Trophoblast cell (in vitro differentiated cells and primary cell): ENCODE measurements at regions not wholly inside any gene's neighbourhood (a gene's known extent, or its start where the extent isn't known, plus 50 kb on each side); places are given as distances from the start of the nearest gene placed in this dataset.

Source experiments
- DNase-seq, 2 donors: peaks; one replicate each; pipeline ENCODE4 v3.0.0-alpha.2; 2016
- H2AFZ ChIP-seq: 2 replicates; pipeline ENCODE4 v1.6.1; 2013; ENCODE audit warnings: low read length, moderate library complexity, mild to moderate bottlenecking; ENCODE audit not compliant: insufficient read depth, poor library complexity
- H2AK5ac ChIP-seq: 2 replicates; pipeline ENCODE4 v1.6.1; 2013; ENCODE audit warnings: mild to moderate bottlenecking, low read length
- H2BK120ac ChIP-seq: 2 replicates; pipeline ENCODE4 v1.6.1; 2013; ENCODE audit warnings: low read length, mild to moderate bottlenecking, moderate library complexity; ENCODE audit not compliant: insufficient read depth, poor library complexity
- H2BK12ac ChIP-seq: 2 replicates; pipeline ENCODE4 v1.6.1; 2013; ENCODE audit warnings: mild to moderate bottlenecking, low read length, moderate library complexity
- H2BK5ac ChIP-seq: 2 replicates; pipeline ENCODE4 v1.6.1; 2013; ENCODE audit warnings: low read length, low read depth, moderate library complexity, mild to moderate bottlenecking; ENCODE audit not compliant: poor library complexity
- H3K14ac ChIP-seq: 2 replicates; pipeline ENCODE4 v1.6.1; 2013; ENCODE audit warnings: mild to moderate bottlenecking, low read length
- H3K18ac ChIP-seq: 2 replicates; pipeline ENCODE4 v1.6.1; 2013; ENCODE audit warnings: mild to moderate bottlenecking, low read length
- H3K23ac ChIP-seq: 2 replicates; pipeline ENCODE4 v1.6.1; 2013; ENCODE audit warnings: low read length
- H3K27ac ChIP-seq: 2 replicates; pipeline ENCODE4 v1.5.1; 2013; ENCODE audit warnings: low read depth, mild to moderate bottlenecking, inconsistent platforms, low read length, moderate library complexity
- H3K27me3 ChIP-seq: 2 replicates; pipeline ENCODE4 v1.6.1; 2013; ENCODE audit warnings: inconsistent platforms, mild to moderate bottlenecking, low read length, moderate library complexity; ENCODE audit not compliant: insufficient read depth
- H3K36me3 ChIP-seq, 2 experiments: 1 replicate in 1 of 2; 2 replicates in 1 of 2; pipeline ENCODE4 v1.6.1; 2013; ENCODE audit warnings: low read length in 2 of 2, mild to moderate bottlenecking in 2 of 2, moderate library complexity in 1 of 2; ENCODE audit not compliant: insufficient read depth in 2 of 2, control insufficient read depth in 1 of 2
- H3K4ac ChIP-seq: 2 replicates; pipeline ENCODE4 v1.6.1; 2013; ENCODE audit warnings: low read depth, mild to moderate bottlenecking, low read length, moderate library complexity
- H3K4me1 ChIP-seq, 2 experiments: 1 replicate in 1 of 2; 2 replicates in 1 of 2; pipeline ENCODE4 v1.6.1; 2013; ENCODE audit warnings: low read length in 2 of 2, mild to moderate bottlenecking in 2 of 2, moderate library complexity in 1 of 2; ENCODE audit not compliant: insufficient read depth in 2 of 2, control insufficient read depth in 1 of 2
- H3K4me2 ChIP-seq: 2 replicates; pipeline ENCODE4 v1.6.1; 2013; ENCODE audit warnings: inconsistent platforms, mild to moderate bottlenecking, low read length, moderate library complexity
- H3K4me3 ChIP-seq: 2 replicates; pipeline ENCODE4 v1.5.1; 2013; ENCODE audit warnings: mild to moderate bottlenecking, low read depth, low read length, inconsistent platforms
- H3K79me1 ChIP-seq: one replicate; pipeline ENCODE4 v1.6.1; 2013; ENCODE audit warnings: low read length
- H3K79me2 ChIP-seq: 2 replicates; pipeline ENCODE4 v1.6.1; 2013; ENCODE audit warnings: low read length, mild to moderate bottlenecking; ENCODE audit not compliant: control insufficient read depth, insufficient read depth, poor library complexity
- H3K9ac ChIP-seq: 2 replicates; pipeline ENCODE4 v1.6.1; 2013; ENCODE audit warnings: mild to moderate bottlenecking, low read length
- H3K9me3 ChIP-seq: 2 replicates; pipeline ENCODE4 v1.6.1; 2013; ENCODE audit warnings: low read depth, mild to moderate bottlenecking, control low read depth, inconsistent platforms, low read length; ENCODE audit not compliant: insufficient read depth
- H4K12ac ChIP-seq: 2 replicates; pipeline ENCODE4 v1.6.1; 2013; ENCODE audit warnings: low read depth, mild to moderate bottlenecking, low read length, moderate library complexity
- H4K8ac ChIP-seq: 2 replicates; pipeline ENCODE4 v1.6.1; 2013; ENCODE audit warnings: low read depth, mild to moderate bottlenecking, low read length, moderate library complexity
- H4K91ac ChIP-seq: one replicate; pipeline ENCODE4 v1.6.1; 2013; ENCODE audit warnings: low read depth, mild to moderate bottlenecking, low read length, moderate library complexity
- WGBS: extraction: QIAGEN DNeasy Blood & Tissue Kit; methylation state at CpG from one replicate; pipeline ENCODE4 v1.1.7; 2013; ENCODE audit warnings: missing lambda C conversion rate; ENCODE audit not compliant: insufficient read length, insufficient coverage; ENCODE audit errors: extremely low coverage; 5-methylcytosine and 5-hydroxymethylcytosine counted together

DNA sequence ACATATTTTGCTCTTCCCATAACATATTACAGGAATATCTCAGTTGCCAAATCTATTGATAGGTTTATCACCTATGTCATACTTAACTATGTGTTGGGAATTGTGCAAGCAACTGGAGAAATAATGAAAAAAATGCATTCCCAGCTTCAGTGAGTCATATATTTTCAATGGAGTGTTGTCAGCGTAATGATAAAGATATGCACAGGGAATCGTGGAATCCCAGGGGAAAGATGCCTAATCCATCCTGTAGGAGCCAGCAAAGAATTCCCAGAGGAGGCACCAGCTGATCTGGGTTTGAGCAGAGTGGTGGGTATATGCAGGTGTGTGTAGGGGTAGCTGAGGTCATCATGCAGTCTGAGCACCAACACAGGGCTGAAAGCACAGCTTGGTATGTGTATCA lies 213.3 kb upstream of the DAB1 start:
- Histone ChIP-seq H3K4me2 (no peak overlapping the region), H3K23ac (no peak overlapping the region), H3K9me3 (no peaks in the 10 kb centered on the region), H2BK5ac (no peak overlapping the region), H3K4ac (no peak overlapping the region), H3K4me3 (no peak overlapping the region), H2BK120ac (no peak overlapping the region), H2BK12ac (no peak overlapping the region), H3K9ac (no peak overlapping the region), H2AFZ (no peak overlapping the region), H3K36me3 (no peaks in the 10 kb centered on the region), H3K79me1 (no peaks in the 10 kb centered on the region), H4K8ac (no peak overlapping the region), H3K27ac (no peak overlapping the region), H3K27me3 (no peaks in the 10 kb centered on the region), H3K79me2 (no peaks in the 10 kb centered on the region), H2AK5ac (no peak overlapping the region), H3K18ac (no peak overlapping the region), H3K4me1 (no peaks in the 10 kb centered on the region), H4K12ac (no peak overlapping the region), H4K91ac (no peak overlapping the region), H3K14ac (no peak overlapping the region)
- no CpG with 5 or more reads among the region's 2 CpGs for WGBS
- peak; percentile 52 to 86 for DNase-seq

GRCh38 chr1:57633881-57634280 lies 210.0 kb upstream of the DAB1 start:
- WGBS = no CpG with 5 or more reads among the region's 3 CpGs
- H3K4me1 ChIP-seq = no peaks in the 10 kb centered on the region
- no peaks in the 10 kb centered on the region for H3K79me1 ChIP-seq
- no peaks in the 10 kb centered on the region for H3K27me3 ChIP-seq
- no peak overlapping the region for H2BK5ac ChIP-seq
- no peak overlapping the region for H4K12ac ChIP-seq
- DNase-seq = no peak
- no peak overlapping the region for H3K23ac ChIP-seq
- no peaks in the 10 kb centered on the region for H3K9me3 ChIP-seq
- H4K91ac ChIP-seq = no peak overlapping the region
- H3K36me3 ChIP-seq = no peaks in the 10 kb centered on the region
- H3K27ac ChIP-seq = no peak overlapping the region
- no peak overlapping the region for H3K4me2 ChIP-seq
- no peak overlapping the region for H3K4ac ChIP-seq
- no peak overlapping the region for H3K18ac ChIP-seq
- no peak overlapping the region for H3K9ac ChIP-seq
- no peak overlapping the region for H2AFZ ChIP-seq
- H3K14ac ChIP-seq = no peak overlapping the region
- no peaks in the 10 kb centered on the region for H3K79me2 ChIP-seq
- H3K4me3 ChIP-seq = no peak overlapping the region
- H2BK12ac ChIP-seq = no peak overlapping the region
- no peak overlapping the region for H2BK120ac ChIP-seq
- no peak overlapping the region for H2AK5ac ChIP-seq
- no peak overlapping the region for H4K8ac ChIP-seq

GRCh38 chr1:57633056-57633455 lies 209.2 kb upstream of the DAB1 start:
- Histone ChIP-seq H3K36me3 (no peaks in the 10 kb centered on the region), H3K18ac (no peak overlapping the region), H3K9me3 (no peaks in the 10 kb centered on the region), H3K4me3 (no peak overlapping the region), H3K4ac (no peak overlapping the region), H3K23ac (no peak overlapping the region), H4K8ac (no peak overlapping the region), H2AFZ (no peak overlapping the region), H3K9ac (no peak overlapping the region), H3K79me2 (no peaks in the 10 kb centered on the region), H4K91ac (no peak overlapping the region), H3K4me2 (no peak overlapping the region), H2BK120ac (no peak overlapping the region), H3K79me1 (no peaks in the 10 kb centered on the region), H2AK5ac (no peak overlapping the region), H2BK12ac (no peak overlapping the region), H3K27me3 (no peaks in the 10 kb centered on the region), H4K12ac (no peak overlapping the region), H3K14ac (no peak overlapping the region), H3K4me1 (no peaks in the 10 kb centered on the region), H2BK5ac (no peak overlapping the region), H3K27ac (no peak overlapping the region)
- WGBS = no CpG with 5 or more reads among the region's 4 CpGs
- DNase-seq = no peak

DNA sequence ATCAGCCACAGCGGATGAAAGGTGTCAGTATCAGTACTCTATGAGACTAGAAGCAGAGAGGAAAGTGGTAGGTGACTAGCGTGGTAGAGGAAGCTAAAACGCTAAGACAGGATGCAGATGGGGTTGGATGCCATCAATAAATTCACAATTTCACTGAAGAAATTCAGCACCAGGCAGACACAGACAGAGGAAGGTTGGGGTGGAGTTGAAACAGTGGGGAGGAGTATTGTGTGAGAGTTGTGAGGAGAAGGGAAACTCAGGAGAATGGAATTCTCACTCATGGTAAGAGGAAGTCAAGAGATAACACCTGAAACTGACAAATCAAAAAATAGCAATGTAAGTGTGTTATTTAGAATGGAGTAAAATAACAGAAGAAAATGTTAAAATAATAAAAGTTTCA lies 208.5 kb upstream of the DAB1 start:
- Histone ChIP-seq H2BK12ac (no peak overlapping the region), H2BK120ac (no peak overlapping the region), H3K36me3 (no peaks in the 10 kb centered on the region), H3K14ac (no peak overlapping the region), H3K4me1 (no peaks in the 10 kb centered on the region), H3K4me3 (no peak overlapping the region), H3K9ac (no peak overlapping the region), H3K9me3 (no peaks in the 10 kb centered on the region), H3K4ac (no peak overlapping the region), H2AFZ (no peak overlapping the region), H3K27ac (no peak overlapping the region), H4K91ac (no peak overlapping the region), H3K4me2 (no peak overlapping the region), H4K12ac (no peak overlapping the region), H3K79me2 (no peaks in the 10 kb centered on the region), H2BK5ac (no peak overlapping the region), H3K79me1 (no peaks in the 10 kb centered on the region), H3K23ac (no peak overlapping the region), H2AK5ac (no peak overlapping the region), H4K8ac (no peak overlapping the region), H3K27me3 (no peaks in the 10 kb centered on the region), H3K18ac (no peak overlapping the region)
- no peak for DNase-seq
- no CpG with 5 or more reads among the region's 3 CpGs for WGBS

- Histone ChIP-seq H2AK5ac (no peak overlapping the region), H3K4ac (no peak overlapping the region), H3K79me1 (no peaks in the 10 kb centered on the region), H4K91ac (no peak overlapping the region), H3K27me3 (no peaks in the 10 kb centered on the region), H3K4me1 (no peaks in the 10 kb centered on the region), H3K36me3 (no peaks in the 10 kb centered on the region), H3K27ac (no peak overlapping the region), H3K23ac (no peak overlapping the region), H3K4me2 (no peak overlapping the region), H2BK120ac (no peak overlapping the region), H2BK5ac (no peak overlapping the region), H3K79me2 (no peaks in the 10 kb centered on the region), H2BK12ac (no peak overlapping the region), H3K9me3 (no peaks in the 10 kb centered on the region), H3K18ac (no peak overlapping the region), H3K4me3 (no peak overlapping the region), H3K14ac (no peak overlapping the region), H2AFZ (no peak overlapping the region), H3K9ac (no peak overlapping the region), H4K12ac (no peak overlapping the region), H4K8ac (no peak overlapping the region)
- no peak for DNase-seq
These were observed 203.8 kb upstream of the DAB1 start for GRCh38 chr1:57627612-57628011.
